Stomach (tissue), 4 donors: ENCODE measurements at regions not wholly inside any gene's neighbourhood (a gene's known extent, or its start where the extent isn't known, plus 50 kb on each side); places are given as distances from the start of the nearest gene placed in this dataset.

Experiments used
- CTCF ChIP-seq, 7 experiments: fragments of 450-650 bp in 4 of 7; fragments of 200-600 bp in 3 of 7; sonication (generic) in 3 of 7; IDR thresholded peaks; one replicate each; pipeline ENCODE4 v1.5.1; 2016 to 2019; ENCODE audit warnings: antibody characterized with exemption in 7 of 7, control low read depth in 2 of 7, mild to moderate bottlenecking in 1 of 7
- EP300 ChIP-seq: sonication (generic); formaldehyde crosslinking; IDR thresholded peaks from one replicate; pipeline ENCODE4 v1.6.1; 2017; ENCODE audit warnings: antibody characterized with exemption
- POLR2A ChIP-seq, 4 donors: fragments of 450-650 bp; IDR thresholded peaks; one replicate each; pipeline ENCODE4 v1.6.1; 2016; ENCODE audit warnings: antibody characterized with exemption in 4 of 4, control low read depth in 2 of 4, mild to moderate bottlenecking in 1 of 4, moderate library complexity in 1 of 4
- POLR2AphosphoS5 ChIP-seq, 3 donors: sonication (generic); formaldehyde crosslinking; IDR thresholded peaks; one replicate each; pipeline ENCODE4 v1.6.1; 2016; ENCODE audit warnings: antibody characterized with exemption in 3 of 3

GRCh38 chr6:105790635-105791034 lies 295.5 kb upstream of the PRDM1 start:
- TF ChIP-seq CTCF (IDR thresholded peaks at IDR 0.05) (no peak), POLR2A (IDR thresholded peaks at IDR 0.05) (no peak), EP300 (no peak), POLR2AphosphoS5 (IDR thresholded peaks at IDR 0.05) (no peak)
